GM18907 (cell line): ENCODE measurements at regions not wholly inside any gene's neighbourhood (a gene's known extent, or its start where the extent isn't known, plus 50 kb on each side); places are given as distances from the start of the nearest gene placed in this dataset.
"Not testable (repeated sequence)": the region's sequence is repeated elsewhere in the genome, so short reads cannot be mapped to it uniquely, and the experiment has no call there.

ENCODE experiments used
- ATAC-seq: cut with Tn5 transposase; IDR thresholded peaks from one replicate; pipeline ENCODE4 v1.9.1; 2021; ENCODE audit warnings: mild to moderate bottlenecking, moderate library complexity; ENCODE audit not compliant: unreplicated experiment

DNA sequence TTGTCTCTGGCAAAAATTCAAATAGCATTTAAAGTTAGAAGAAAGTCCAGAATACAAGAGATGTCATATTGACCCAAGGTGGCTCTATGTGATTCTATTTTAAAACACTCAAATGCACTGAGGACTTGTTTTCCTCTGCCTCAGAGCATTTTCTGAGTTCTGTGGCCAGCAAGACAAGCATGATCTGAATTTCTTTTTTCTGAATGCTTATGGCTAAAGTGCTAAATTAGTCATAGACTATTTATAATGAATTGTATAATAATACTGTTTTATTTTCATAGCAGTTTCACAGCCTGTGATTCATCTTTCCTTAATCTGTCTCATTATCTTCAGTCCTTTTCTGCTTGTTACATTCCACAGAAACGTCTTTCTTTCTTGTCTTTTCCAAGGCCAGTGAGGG is 63.9 kb upstream of the SEC22B start:
- ATAC-seq, result not testable (repeated sequence)

DNA sequence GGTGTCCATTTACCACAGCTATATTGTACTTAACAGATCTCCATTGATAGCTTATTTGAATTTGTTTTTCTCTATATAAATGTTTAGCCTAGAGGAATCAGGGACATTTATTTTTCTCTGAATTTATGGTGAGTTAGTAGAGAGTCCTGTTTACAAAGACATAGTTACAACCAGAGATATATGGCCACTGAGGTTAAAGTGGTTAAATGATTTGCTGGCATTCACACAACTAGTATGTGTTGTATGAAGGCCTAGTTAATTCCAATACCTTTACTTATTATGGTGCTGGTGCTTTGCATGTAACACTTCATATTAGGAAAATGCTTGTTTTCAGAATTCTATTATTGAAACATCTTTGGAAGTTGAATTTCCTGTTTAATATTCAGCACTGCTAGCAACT is 63.0 kb upstream of the SEC22B start:
- ATAC-seq, result not testable (repeated sequence)

DNA sequence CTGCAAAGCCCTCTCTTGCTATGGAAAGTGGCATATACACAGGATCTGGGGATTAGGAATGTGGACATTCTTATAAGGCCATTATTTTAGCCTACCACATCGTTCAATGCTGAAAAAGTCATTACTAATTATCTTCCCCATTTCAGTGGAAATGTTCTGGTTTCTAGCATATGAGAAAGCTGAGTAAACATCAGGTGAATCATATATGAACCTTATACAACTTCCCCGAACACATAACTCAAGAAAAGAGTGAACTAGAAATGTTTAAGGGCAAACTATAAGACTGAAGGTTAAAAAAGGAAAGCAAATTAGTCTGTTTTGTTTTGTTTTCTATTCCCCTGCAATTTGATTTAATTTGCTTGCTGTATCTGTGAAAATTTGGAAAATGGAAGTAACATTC is 62.5 kb upstream of the SEC22B start:
- ATAC-seq, result not testable (repeated sequence)

DNA sequence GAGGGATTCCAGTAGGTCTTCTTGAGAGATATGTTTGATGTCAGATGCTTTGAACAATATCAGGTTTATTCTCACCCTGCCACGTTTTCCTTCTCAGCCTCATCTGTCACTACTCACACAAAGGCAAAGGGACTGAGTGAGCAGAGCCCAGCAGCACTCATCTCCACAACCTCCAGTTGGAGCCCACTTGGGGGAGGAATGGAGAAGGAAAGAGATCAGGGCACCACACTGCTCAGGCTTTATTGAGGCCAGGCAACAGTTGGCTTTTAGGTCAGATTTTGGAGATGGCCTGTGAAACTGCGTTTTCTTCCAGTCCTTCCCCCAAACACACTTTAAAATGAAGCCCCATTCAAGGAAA is 57.3 kb upstream of the SEC22B start:
- not testable (repeated sequence) for ATAC-seq

DNA sequence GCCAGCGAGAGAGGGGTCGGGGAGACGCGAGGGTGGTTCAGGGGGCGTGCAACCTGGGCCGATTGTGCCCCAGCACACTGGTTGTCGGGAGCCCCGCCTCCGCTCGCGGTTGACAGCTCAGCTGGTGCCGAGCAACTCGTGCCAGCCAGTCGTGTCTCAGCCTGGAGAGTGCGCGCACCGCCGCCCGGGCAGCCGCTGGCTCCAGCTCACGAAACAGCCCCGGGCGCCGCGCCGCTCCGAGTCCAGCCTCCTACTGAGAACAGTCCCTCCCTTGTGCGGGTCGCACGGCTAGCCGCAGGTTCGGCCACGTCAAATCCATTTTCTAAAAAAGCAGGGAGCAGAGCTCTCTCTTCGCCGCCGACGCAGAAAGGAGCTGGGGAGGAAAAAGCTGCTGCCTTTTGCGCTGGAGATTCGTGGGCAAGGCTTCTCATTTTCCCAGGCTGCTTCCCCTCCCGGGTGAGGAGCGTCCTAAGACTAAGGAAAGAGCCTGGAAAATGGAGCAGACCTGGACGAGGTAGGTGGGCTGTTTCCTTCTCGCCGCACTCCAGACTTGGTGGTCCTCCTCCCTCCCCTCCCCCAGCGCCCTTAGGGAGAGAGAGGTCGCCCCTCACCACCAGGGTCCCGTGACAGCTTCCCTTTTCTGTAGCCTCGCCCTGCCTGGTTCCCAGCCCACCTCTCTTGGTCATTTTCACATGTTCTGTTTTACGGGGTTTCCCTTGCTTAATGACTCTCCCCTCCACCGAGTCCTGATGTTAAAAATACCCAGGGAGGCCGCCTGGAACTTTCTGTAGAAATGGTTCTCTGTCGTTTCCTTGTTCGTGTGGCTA is 56.7 kb upstream of the SEC22B start:
- peak; percentile 65 for ATAC-seq

DNA sequence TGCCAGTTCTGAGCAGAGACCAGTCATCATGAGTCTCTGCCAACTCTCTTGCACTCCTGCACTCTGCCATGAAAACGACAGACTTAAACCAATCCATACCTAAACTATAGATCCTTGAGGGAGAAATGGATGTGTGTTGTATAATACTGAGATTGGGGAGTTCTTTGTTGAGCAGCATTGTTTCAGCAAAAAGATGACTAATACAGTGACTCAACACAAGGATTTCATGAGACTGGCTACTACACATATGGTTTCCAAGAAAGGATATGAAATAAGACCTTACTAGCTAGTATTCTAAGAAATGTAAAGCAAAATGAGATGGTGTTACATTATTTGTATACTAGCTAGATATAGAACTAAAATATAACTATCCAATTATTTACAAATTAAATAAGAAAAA is 53.5 kb upstream of the SEC22B start:
- not testable (repeated sequence) for ATAC-seq
